Transverse colon (tissue), 4 donors: ENCODE measurements at regions not wholly inside any gene's neighbourhood (a gene's known extent, or its start where the extent isn't known, plus 50 kb on each side); places are given as distances from the start of the nearest gene placed in this dataset.

Experiments used
- CTCF ChIP-seq, 5 experiments: fragments of 200-600 bp in 3 of 5; fragments of 450-650 bp in 2 of 5; sonication (generic) in 3 of 5; IDR thresholded peaks; 1 replicate in 2 of 5; 2 replicates in 3 of 5; pipeline ENCODE4 v1.5.1; 2016 to 2017; ENCODE audit warnings: antibody characterized with exemption in 5 of 5, inconsistent platforms in 3 of 5, mild to moderate bottlenecking in 2 of 5, moderate library complexity in 1 of 5
- EP300 ChIP-seq: sonication (generic); formaldehyde crosslinking; IDR thresholded peaks from one replicate; pipeline ENCODE4 v1.6.1; 2017; ENCODE audit warnings: antibody characterized with exemption, low read depth
- POLR2A ChIP-seq: fragments of 450-650 bp; IDR thresholded peaks from one replicate; pipeline ENCODE4 v1.6.1; 2016; ENCODE audit warnings: antibody characterized with exemption, mild to moderate bottlenecking, moderate library complexity
- POLR2AphosphoS5 ChIP-seq, 3 donors: sonication (generic); formaldehyde crosslinking; IDR thresholded peaks; one replicate each; pipeline ENCODE4 v1.6.1; 2016; ENCODE audit warnings: antibody characterized with exemption in 3 of 3

DNA sequence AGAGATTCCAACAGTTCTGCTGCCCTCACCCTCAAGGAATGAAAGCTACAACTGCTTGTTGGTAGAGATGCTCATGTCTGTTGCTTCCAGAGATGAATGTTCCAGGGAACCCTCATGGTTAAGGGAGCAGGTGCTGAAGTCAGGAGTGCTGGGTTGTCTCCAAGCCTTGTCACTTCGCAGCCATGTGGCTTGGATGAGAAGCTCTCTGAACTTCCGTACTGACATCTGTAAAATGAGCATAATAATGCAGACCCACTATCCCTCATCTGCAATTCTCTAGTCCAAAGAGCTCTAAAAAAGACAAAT lies 133.3 kb upstream of the ADRA1B start:
- TF ChIP-seq CTCF (IDR thresholded peaks at IDR 0.05) (no peak), EP300 (no peak), POLR2A (no peak), POLR2AphosphoS5 (IDR thresholded peaks at IDR 0.05) (no peak)
